Adrenal gland (tissue), 5 donors: ENCODE measurements at regions not wholly inside any gene's neighbourhood (a gene's known extent, or its start where the extent isn't known, plus 50 kb on each side); places are given as distances from the start of the nearest gene placed in this dataset.

Source experiments
- CTCF ChIP-seq, 6 experiments: fragments of 450-650 bp in 4 of 6; fragments of 200-600 bp in 2 of 6; sonication (generic) in 1 of 6; IDR thresholded peaks; 1 replicate in 5 of 6; 2 replicates in 1 of 6; pipeline versions ENCODE4 v1.5.1 to v1.8.0; 2016 to 2021; ENCODE audit warnings: antibody characterized with exemption in 6 of 6, mild to moderate bottlenecking in 2 of 6, moderate library complexity in 1 of 6
- POLR2A ChIP-seq, 2 donors: fragments of 450-650 bp; IDR thresholded peaks; one replicate each; pipeline ENCODE4 v1.6.1; 2017; ENCODE audit warnings: antibody characterized with exemption in 2 of 2, mild to moderate bottlenecking in 2 of 2, moderate library complexity in 1 of 2
- donor health status: DM: no; HTN: no; CAD: no.

GRCh38 chr18:10148189-10148929, 234.5 kb downstream of the VAPA start:
- TF ChIP-seq CTCF (IDR thresholded peaks at IDR 0.05): no peak
- no peak for TF ChIP-seq POLR2A (IDR thresholded peaks at IDR 0.05)
